ENCODE measurements at regions not wholly inside any gene's neighbourhood (a gene's known extent, or its start where the extent isn't known, plus 50 kb on each side); places are given as distances from the start of the nearest gene placed in this dataset.

- Histone ChIP-seq H3K4me2 (no peak overlapping the region), H3K36me3 (replicated peaks; ENCODE audit: insufficient read depth, low read depth) (no peaks in the 10 kb centered on the region), H3K4me1 (ENCODE audit: insufficient read depth) (no peaks in the 10 kb centered on the region), H3K4me3 (no peak overlapping the region), H3K27me3 (no peaks in the 10 kb centered on the region), H2AFZ (no peak overlapping the region), H4K20me1 (ENCODE audit: insufficient read depth, poor library complexity, severe bottlenecking) (no peaks in the 10 kb centered on the region), H3K9me3 (ENCODE audit: low read depth) (no peaks in the 10 kb centered on the region), H3K9me2 (replicated peaks; ENCODE audit: insufficient read depth) (no peaks in the 10 kb centered on the region), H3K79me2 (no peaks in the 10 kb centered on the region), H3K27ac (no peak overlapping the region)
- TF ChIP-seq, protein P1, sequence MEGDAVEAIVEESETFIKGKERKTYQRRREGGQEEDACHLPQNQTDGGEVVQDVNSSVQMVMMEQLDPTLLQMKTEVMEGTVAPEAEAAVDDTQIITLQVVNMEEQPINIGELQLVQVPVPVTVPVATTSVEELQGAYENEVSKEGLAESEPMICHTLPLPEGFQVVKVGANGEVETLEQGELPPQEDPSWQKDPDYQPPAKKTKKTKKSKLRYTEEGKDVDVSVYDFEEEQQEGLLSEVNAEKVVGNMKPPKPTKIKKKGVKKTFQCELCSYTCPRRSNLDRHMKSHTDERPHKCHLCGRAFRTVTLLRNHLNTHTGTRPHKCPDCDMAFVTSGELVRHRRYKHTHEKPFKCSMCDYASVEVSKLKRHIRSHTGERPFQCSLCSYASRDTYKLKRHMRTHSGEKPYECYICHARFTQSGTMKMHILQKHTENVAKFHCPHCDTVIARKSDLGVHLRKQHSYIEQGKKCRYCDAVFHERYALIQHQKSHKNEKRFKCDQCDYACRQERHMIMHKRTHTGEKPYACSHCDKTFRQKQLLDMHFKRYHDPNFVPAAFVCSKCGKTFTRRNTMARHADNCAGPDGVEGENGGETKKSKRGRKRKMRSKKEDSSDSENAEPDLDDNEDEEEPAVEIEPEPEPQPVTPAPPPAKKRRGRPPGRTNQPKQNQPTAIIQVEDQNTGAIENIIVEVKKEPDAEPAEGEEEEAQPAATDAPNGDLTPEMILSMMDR (IDR thresholded peaks at IDR 0.05; ENCODE audit: poor library complexity): no peak
- no peak for TF ChIP-seq EZH2phosphoT487 (IDR thresholded peaks at IDR 0.05; ENCODE audit: low read depth, severe bottlenecking, unreplicated experiment)
- no peak for TF ChIP-seq EZH2 (IDR thresholded peaks at IDR 0.05; ENCODE audit: borderline replicate concordance)
- DNase-seq (ENCODE audit: low spot score): no peak
These were observed 236.3 kb downstream of the OTOR start for GRCh38 chr20:16984481-16984880.

- TF ChIP-seq, protein P1 (IDR thresholded peaks at IDR 0.05; ENCODE audit: poor library complexity): no peak
- TF ChIP-seq EZH2 (IDR thresholded peaks at IDR 0.05; ENCODE audit: borderline replicate concordance) (no peak), EZH2phosphoT487 (IDR thresholded peaks at IDR 0.05; ENCODE audit: low read depth, severe bottlenecking, unreplicated experiment) (no peak)
- no peak for DNase-seq (ENCODE audit: low spot score)
- Histone ChIP-seq H3K27me3 (no peaks in the 10 kb centered on the region), H3K9me3 (ENCODE audit: low read depth) (no peaks in the 10 kb centered on the region), H3K27ac (no peak overlapping the region), H3K4me2 (no peak overlapping the region), H4K20me1 (ENCODE audit: insufficient read depth, poor library complexity, severe bottlenecking) (no peaks in the 10 kb centered on the region), H3K36me3 (replicated peaks; ENCODE audit: insufficient read depth, low read depth) (no peaks in the 10 kb centered on the region), H3K79me2 (no peaks in the 10 kb centered on the region), H3K4me1 (ENCODE audit: insufficient read depth) (no peaks in the 10 kb centered on the region), H3K4me3 (no peak overlapping the region), H3K9me2 (replicated peaks; ENCODE audit: insufficient read depth) (no peaks in the 10 kb centered on the region), H2AFZ (no peak overlapping the region)
- 92% methylated on average over 7 of the region's 7 CpGs for WGBS (ENCODE audit: low lambda C conversion rate, missing lambda C conversion rate)
These were observed 223.5 kb upstream of the PCSK2 start for GRCh38 chr20:17003170-17003870.

- H3K9me3 ChIP-seq (ENCODE audit: low read depth): no peaks in the 10 kb centered on the region
- H2AFZ ChIP-seq: no peak overlapping the region
- H3K4me2 ChIP-seq: no peak overlapping the region
- DNase-seq (ENCODE audit: low spot score): no peak
- no peaks in the 10 kb centered on the region for H3K27me3 ChIP-seq
- TF ChIP-seq, protein P1 (IDR thresholded peaks at IDR 0.05; ENCODE audit: poor library complexity): no peak
- TF ChIP-seq EZH2 (IDR thresholded peaks at IDR 0.05; ENCODE audit: borderline replicate concordance): no peak
- no peak for TF ChIP-seq EZH2phosphoT487 (IDR thresholded peaks at IDR 0.05; ENCODE audit: low read depth, severe bottlenecking, unreplicated experiment)
- H3K4me1 ChIP-seq (ENCODE audit: insufficient read depth): no peaks in the 10 kb centered on the region
- 59% methylated on average over 1 of the region's 1 CpG for WGBS (ENCODE audit: low lambda C conversion rate, missing lambda C conversion rate)
- H3K36me3 ChIP-seq (replicated peaks; ENCODE audit: insufficient read depth, low read depth): no peaks in the 10 kb centered on the region
- no peak overlapping the region for H3K27ac ChIP-seq
- H4K20me1 ChIP-seq (ENCODE audit: insufficient read depth, poor library complexity, severe bottlenecking): no peaks in the 10 kb centered on the region
- H3K79me2 ChIP-seq: no peaks in the 10 kb centered on the region
- no peak overlapping the region for H3K4me3 ChIP-seq
- no peaks in the 10 kb centered on the region for H3K9me2 ChIP-seq (replicated peaks; ENCODE audit: insufficient read depth)
These were observed 216.7 kb upstream of the PCSK2 start for GRCh38 chr20:17010181-17010580.

Data from hepatocyte (in vitro differentiated cells).